HEK293 (cell line): ENCODE measurements at regions not wholly inside any gene's neighbourhood (a gene's known extent, or its start where the extent isn't known, plus 50 kb on each side); places are given as distances from the start of the nearest gene placed in this dataset.

ENCODE experiments used
- BCL6B ChIP-seq: fragments of 450-650 bp; formaldehyde crosslinking; IDR thresholded peaks from 2 replicates; pipeline ENCODE4 v1.5.1; 2017; ENCODE audit warnings: missing biosample characterization, missing genetic modification characterization
- HOXA7 ChIP-seq: sonication (generic); formaldehyde crosslinking; IDR thresholded peaks from 2 replicates; pipeline ENCODE4 v1.8.1; 2022; ENCODE audit warnings: missing genetic modification reagents, borderline replicate concordance
- ZFHX2 ChIP-seq: fragments of 450-650 bp; formaldehyde crosslinking; conservative IDR thresholded peaks from 2 replicates; pipeline ENCODE4 v1.5.1; 2016; ENCODE audit warnings: missing biosample characterization, missing genetic modification characterization
- ZNF24 ChIP-seq: fragments of 450-650 bp; formaldehyde crosslinking; IDR thresholded peaks from 2 replicates; pipeline ENCODE4 v1.5.1; 2016; ENCODE audit warnings: missing biosample characterization, missing genetic modification characterization
- ZNF335 ChIP-seq: fragments of 450-650 bp; formaldehyde crosslinking; conservative IDR thresholded peaks from 2 replicates; pipeline ENCODE4 v1.5.1; 2016; ENCODE audit warnings: missing biosample characterization, missing genetic modification characterization
- ZNF76 ChIP-seq: fragments of 450-650 bp; formaldehyde crosslinking; IDR thresholded peaks from 2 replicates; pipeline ENCODE4; 2016; ENCODE audit warnings: low read depth, missing biosample characterization, missing genetic modification characterization, borderline replicate concordance
- ZNF792 ChIP-seq: fragments of 450-650 bp; formaldehyde crosslinking; IDR thresholded peaks from 2 replicates; pipeline ENCODE4 v1.5.1; 2016; ENCODE audit warnings: missing biosample characterization, missing genetic modification characterization
- TF ChIP-seq, protein P1 (sequence below): fragments of 450-650 bp; formaldehyde crosslinking; IDR thresholded peaks from 2 replicates; pipeline ENCODE4 v1.5.1; 2016; ENCODE audit warnings: missing biosample characterization, missing genetic modification characterization

GRCh38 chr9:135269912-135270830, 182.7 kb downstream of the OLFM1 start:
- TF ChIP-seq ZNF792, result no peak
- TF ChIP-seq BCL6B (tag by site-specific recombination), result no peak
- TF ChIP-seq ZFHX2 (tag by site-specific recombination), result no peak
- TF ChIP-seq ZNF24 (tag by site-specific recombination), result no peak
- TF ChIP-seq, protein P1, sequence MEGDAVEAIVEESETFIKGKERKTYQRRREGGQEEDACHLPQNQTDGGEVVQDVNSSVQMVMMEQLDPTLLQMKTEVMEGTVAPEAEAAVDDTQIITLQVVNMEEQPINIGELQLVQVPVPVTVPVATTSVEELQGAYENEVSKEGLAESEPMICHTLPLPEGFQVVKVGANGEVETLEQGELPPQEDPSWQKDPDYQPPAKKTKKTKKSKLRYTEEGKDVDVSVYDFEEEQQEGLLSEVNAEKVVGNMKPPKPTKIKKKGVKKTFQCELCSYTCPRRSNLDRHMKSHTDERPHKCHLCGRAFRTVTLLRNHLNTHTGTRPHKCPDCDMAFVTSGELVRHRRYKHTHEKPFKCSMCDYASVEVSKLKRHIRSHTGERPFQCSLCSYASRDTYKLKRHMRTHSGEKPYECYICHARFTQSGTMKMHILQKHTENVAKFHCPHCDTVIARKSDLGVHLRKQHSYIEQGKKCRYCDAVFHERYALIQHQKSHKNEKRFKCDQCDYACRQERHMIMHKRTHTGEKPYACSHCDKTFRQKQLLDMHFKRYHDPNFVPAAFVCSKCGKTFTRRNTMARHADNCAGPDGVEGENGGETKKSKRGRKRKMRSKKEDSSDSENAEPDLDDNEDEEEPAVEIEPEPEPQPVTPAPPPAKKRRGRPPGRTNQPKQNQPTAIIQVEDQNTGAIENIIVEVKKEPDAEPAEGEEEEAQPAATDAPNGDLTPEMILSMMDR, result no peak
- no peak for TF ChIP-seq ZNF335 (tag by site-specific recombination)
- TF ChIP-seq ZNF76 (tag by site-specific recombination), result no peak
- no peak for TF ChIP-seq HOXA7
